HL-60 (cell line): ENCODE measurements at regions not wholly inside any gene's neighbourhood (a gene's known extent, or its start where the extent isn't known, plus 50 kb on each side); places are given as distances from the start of the nearest gene placed in this dataset.

Source experiments
- DNase-seq, 2 experiments: peaks; one replicate each; pipeline ENCODE4 v3.0.0-alpha.2; 2010 to 2020; ENCODE audit warnings: low read depth in 1 of 2, low spot score in 1 of 2
- H3K27ac ChIP-seq: fragments of 250-450 bp; sonication (Bioruptor Pico); replicated peaks from 2 replicates; pipeline ENCODE4 v1.5.1; 2020; ENCODE audit warnings: mild to moderate bottlenecking, moderate library complexity
- H3K27me3 ChIP-seq: fragments of 250-450 bp; sonication (Bioruptor Pico); 2 replicates; pipeline ENCODE4 v1.5.1; 2021; ENCODE audit warnings: mild to moderate bottlenecking, moderate library complexity; ENCODE audit not compliant: insufficient read depth, poor library complexity, severe bottlenecking
- H3K4me3 ChIP-seq: replicated peaks from 2 replicates; pipeline ENCODE4 v1.5.1; 2011; ENCODE audit warnings: mild to moderate bottlenecking, control low read depth, low read length; ENCODE audit not compliant: insufficient read depth
- GABPA ChIP-seq: IDR thresholded peaks from 2 replicates; pipeline ENCODE4 v1.6.1; 2012; ENCODE audit warnings: low read depth
- POLR2AphosphoS5 ChIP-seq: IDR thresholded peaks from 2 replicates; pipeline ENCODE4 v1.6.1; 2012; ENCODE audit warnings: low read depth
- SPI1 ChIP-seq: IDR thresholded peaks from 2 replicates; pipeline ENCODE4 v1.6.1; 2012; ENCODE audit warnings: low read depth, mild to moderate bottlenecking, borderline replicate concordance
- TF ChIP-seq, protein P1 (sequence below): IDR thresholded peaks from 2 replicates; pipeline ENCODE4 v1.6.1; 2012; ENCODE audit warnings: low read depth; ENCODE audit not compliant: insufficient replicate concordance
- TF ChIP-seq, protein P2 (sequence below): IDR thresholded peaks from one replicate; pipeline ENCODE4 v1.5.1; 2011; ENCODE audit warnings: low read length, control low read depth, inconsistent platforms; ENCODE audit not compliant: insufficient read depth

DNA sequence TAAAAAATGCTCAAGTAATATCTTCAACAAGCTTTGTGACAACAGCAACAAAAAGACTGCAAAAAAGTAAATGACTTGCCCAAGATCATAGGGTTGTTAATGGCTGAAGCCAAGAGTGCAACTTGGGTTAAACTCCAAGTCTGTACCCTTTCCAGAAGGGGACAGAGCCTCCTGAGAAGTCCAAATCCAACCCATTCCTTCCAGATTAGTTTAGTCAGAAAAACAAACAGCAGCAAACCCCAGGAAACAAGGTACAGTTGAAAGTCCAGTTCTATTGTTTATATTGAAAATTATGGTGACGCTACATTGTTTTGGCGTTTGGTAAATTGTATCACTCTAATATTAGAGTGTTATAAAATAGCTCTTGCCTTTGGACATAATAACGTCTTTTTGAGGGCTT lies 239.9 kb downstream of the SPTSSA start:
- Histone ChIP-seq H3K27me3 (peaks cover 8% of the 10 kb centered on the region), H3K4me3 (no peak overlapping the region), H3K27ac (no peak overlapping the region)
- TF ChIP-seq, protein P1, sequence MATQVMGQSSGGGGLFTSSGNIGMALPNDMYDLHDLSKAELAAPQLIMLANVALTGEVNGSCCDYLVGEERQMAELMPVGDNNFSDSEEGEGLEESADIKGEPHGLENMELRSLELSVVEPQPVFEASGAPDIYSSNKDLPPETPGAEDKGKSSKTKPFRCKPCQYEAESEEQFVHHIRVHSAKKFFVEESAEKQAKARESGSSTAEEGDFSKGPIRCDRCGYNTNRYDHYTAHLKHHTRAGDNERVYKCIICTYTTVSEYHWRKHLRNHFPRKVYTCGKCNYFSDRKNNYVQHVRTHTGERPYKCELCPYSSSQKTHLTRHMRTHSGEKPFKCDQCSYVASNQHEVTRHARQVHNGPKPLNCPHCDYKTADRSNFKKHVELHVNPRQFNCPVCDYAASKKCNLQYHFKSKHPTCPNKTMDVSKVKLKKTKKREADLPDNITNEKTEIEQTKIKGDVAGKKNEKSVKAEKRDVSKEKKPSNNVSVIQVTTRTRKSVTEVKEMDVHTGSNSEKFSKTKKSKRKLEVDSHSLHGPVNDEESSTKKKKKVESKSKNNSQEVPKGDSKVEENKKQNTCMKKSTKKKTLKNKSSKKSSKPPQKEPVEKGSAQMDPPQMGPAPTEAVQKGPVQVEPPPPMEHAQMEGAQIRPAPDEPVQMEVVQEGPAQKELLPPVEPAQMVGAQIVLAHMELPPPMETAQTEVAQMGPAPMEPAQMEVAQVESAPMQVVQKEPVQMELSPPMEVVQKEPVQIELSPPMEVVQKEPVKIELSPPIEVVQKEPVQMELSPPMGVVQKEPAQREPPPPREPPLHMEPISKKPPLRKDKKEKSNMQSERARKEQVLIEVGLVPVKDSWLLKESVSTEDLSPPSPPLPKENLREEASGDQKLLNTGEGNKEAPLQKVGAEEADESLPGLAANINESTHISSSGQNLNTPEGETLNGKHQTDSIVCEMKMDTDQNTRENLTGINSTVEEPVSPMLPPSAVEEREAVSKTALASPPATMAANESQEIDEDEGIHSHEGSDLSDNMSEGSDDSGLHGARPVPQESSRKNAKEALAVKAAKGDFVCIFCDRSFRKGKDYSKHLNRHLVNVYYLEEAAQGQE: no peak
- TF ChIP-seq SPI1 (no peak), POLR2AphosphoS5 (no peak), GABPA (no peak)
- TF ChIP-seq, protein P2, sequence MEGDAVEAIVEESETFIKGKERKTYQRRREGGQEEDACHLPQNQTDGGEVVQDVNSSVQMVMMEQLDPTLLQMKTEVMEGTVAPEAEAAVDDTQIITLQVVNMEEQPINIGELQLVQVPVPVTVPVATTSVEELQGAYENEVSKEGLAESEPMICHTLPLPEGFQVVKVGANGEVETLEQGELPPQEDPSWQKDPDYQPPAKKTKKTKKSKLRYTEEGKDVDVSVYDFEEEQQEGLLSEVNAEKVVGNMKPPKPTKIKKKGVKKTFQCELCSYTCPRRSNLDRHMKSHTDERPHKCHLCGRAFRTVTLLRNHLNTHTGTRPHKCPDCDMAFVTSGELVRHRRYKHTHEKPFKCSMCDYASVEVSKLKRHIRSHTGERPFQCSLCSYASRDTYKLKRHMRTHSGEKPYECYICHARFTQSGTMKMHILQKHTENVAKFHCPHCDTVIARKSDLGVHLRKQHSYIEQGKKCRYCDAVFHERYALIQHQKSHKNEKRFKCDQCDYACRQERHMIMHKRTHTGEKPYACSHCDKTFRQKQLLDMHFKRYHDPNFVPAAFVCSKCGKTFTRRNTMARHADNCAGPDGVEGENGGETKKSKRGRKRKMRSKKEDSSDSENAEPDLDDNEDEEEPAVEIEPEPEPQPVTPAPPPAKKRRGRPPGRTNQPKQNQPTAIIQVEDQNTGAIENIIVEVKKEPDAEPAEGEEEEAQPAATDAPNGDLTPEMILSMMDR: no peak
- DNase-seq: no peak

DNA sequence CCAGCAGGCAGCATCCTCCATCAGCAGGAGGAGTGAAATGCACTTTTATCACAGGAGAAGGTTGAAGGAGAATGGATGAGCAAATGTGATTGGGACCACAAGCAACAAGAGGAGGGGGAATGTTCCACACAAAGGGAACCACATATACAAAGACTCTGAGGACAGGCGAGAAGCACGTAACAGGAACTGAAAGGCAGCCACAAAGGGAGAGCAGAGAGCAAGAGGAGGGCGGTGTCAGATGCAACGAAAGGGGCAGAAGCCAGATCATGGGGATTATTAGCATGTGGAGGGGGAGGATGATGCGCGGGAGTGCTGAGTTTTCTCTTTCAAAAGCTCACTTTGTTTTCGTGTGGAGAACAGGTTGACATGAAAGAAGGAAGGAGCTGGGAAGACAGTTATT lies 241.1 kb downstream of the SPTSSA start:
- TF ChIP-seq, protein P2: no peak
- TF ChIP-seq POLR2AphosphoS5: no peak
- TF ChIP-seq GABPA: no peak
- TF ChIP-seq SPI1: no peak
- TF ChIP-seq, protein P1: no peak
- DNase-seq: no peak
- Histone ChIP-seq H3K27ac (no peak overlapping the region), H3K27me3 (peaks cover 8% of the 10 kb centered on the region), H3K4me3 (no peak overlapping the region)

DNA sequence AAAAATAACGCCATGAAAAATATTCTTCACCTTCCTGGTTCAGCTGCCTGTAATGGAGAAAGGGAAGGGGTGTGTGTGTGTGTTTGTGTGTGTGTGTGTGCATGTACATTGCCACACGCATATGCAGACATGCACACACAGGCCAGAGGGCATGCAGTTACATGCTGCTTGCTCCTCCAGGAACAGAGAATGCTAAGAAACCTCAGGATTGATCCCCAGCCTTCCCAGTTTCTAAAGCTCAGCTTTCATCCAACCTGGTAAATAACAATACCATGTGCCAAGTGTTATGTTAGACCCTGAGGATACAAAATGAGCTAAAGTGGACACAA lies 241.7 kb downstream of the SPTSSA start:
- Histone ChIP-seq H3K4me3 (no peak overlapping the region), H3K27ac (no peak overlapping the region), H3K27me3 (peaks cover 8% of the 10 kb centered on the region)
- DNase-seq: no peak
- TF ChIP-seq, protein P1: no peak
- TF ChIP-seq, protein P2: no peak
- TF ChIP-seq POLR2AphosphoS5 (no peak), SPI1 (no peak)
